Osteoblast (primary cell): ENCODE measurements at regions not wholly inside any gene's neighbourhood (a gene's known extent, or its start where the extent isn't known, plus 50 kb on each side); places are given as distances from the start of the nearest gene placed in this dataset.

Source experiments
- DNase-seq: peaks from one replicate; pipeline ENCODE4 v3.0.0; 2011; ENCODE audit warnings: low spot score, mixed read lengths; ENCODE audit not compliant: insufficient read length; ENCODE audit errors: missing footprints
- H2AFZ ChIP-seq: 2 replicates; pipeline ENCODE4 v1.6.0; 2011; ENCODE audit warnings: mild to moderate bottlenecking, low read length
- H3K27ac ChIP-seq: 2 replicates; pipeline ENCODE4 v1.5.1; 2011; ENCODE audit warnings: mild to moderate bottlenecking, low read depth, low read length, moderate library complexity
- H3K27me3 ChIP-seq: 2 replicates; pipeline ENCODE4 v1.6.0; 2012; ENCODE audit warnings: mild to moderate bottlenecking, control low read depth, inconsistent platforms, low read length, moderate library complexity; ENCODE audit not compliant: insufficient read depth
- H3K36me3 ChIP-seq: 2 replicates; pipeline ENCODE4 v1.5.1; 2011; ENCODE audit warnings: mild to moderate bottlenecking, low read length, control low read depth, moderate library complexity; ENCODE audit not compliant: insufficient read depth
- H3K4me1 ChIP-seq: 2 replicates; pipeline ENCODE4 v1.5.1; 2011; ENCODE audit warnings: mild to moderate bottlenecking, low read length, control low read depth, moderate library complexity; ENCODE audit not compliant: insufficient read depth
- H3K4me2 ChIP-seq: 2 replicates; pipeline ENCODE4 v1.6.0; 2011; ENCODE audit warnings: mild to moderate bottlenecking, low read length; ENCODE audit not compliant: insufficient read depth
- H3K4me3 ChIP-seq: fragments of 200-600 bp; sonication (generic); 3 replicates; pipeline ENCODE4 v1.5.1; 2012; ENCODE audit warnings: mild to moderate bottlenecking, low read length, inconsistent platforms; ENCODE audit not compliant: insufficient read depth
- H3K79me2 ChIP-seq: 2 replicates; pipeline ENCODE4 v1.6.0; 2012; ENCODE audit warnings: mild to moderate bottlenecking, low read length, control low read depth, inconsistent platforms; ENCODE audit not compliant: insufficient read depth
- H3K9me3 ChIP-seq: 2 replicates; pipeline ENCODE4 v1.5.1; 2011; ENCODE audit warnings: low read depth, low read length, control low read depth
- H4K20me1 ChIP-seq: 2 replicates; pipeline ENCODE4 v1.6.0; 2012; ENCODE audit warnings: mild to moderate bottlenecking, low read length, control low read depth; ENCODE audit not compliant: insufficient read depth
- TF ChIP-seq, protein P1 (sequence below): IDR thresholded peaks from 2 replicates; pipeline ENCODE4 v1.5.1; 2011; ENCODE audit warnings: mild to moderate bottlenecking, low read depth, low read length, moderate library complexity; ENCODE audit errors: extremely low read depth

DNA sequence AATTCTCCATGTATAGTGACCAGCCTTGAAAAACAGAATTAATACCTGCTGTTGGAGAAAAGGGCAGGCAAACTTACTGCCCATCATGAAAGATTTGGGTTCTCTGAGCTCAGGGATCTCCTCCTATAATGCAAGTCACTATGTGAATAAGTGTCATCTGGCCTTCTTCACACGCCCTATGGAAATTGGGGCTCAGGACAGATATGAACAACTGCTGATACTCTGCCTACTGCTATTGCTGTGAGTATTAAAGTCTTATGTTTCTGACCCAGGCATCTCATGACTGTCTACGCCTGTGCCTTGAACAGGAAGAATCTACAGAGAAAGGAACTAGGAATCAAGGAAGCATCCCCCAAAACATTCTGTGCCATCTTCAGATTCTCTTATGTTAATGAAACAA is 226.1 kb downstream of the SOD2 start:
- no peak overlapping the region for H2AFZ ChIP-seq
- no peak overlapping the region for H3K4me3 ChIP-seq
- no peak overlapping the region for H3K27ac ChIP-seq
- no peaks in the 10 kb centered on the region for H3K27me3 ChIP-seq
- no peaks in the 10 kb centered on the region for H3K9me3 ChIP-seq
- DNase-seq, result no peak
- H4K20me1 ChIP-seq, result no peaks in the 10 kb centered on the region
- no peaks in the 10 kb centered on the region for H3K79me2 ChIP-seq
- H3K4me2 ChIP-seq, result no peak overlapping the region
- TF ChIP-seq, protein P1, sequence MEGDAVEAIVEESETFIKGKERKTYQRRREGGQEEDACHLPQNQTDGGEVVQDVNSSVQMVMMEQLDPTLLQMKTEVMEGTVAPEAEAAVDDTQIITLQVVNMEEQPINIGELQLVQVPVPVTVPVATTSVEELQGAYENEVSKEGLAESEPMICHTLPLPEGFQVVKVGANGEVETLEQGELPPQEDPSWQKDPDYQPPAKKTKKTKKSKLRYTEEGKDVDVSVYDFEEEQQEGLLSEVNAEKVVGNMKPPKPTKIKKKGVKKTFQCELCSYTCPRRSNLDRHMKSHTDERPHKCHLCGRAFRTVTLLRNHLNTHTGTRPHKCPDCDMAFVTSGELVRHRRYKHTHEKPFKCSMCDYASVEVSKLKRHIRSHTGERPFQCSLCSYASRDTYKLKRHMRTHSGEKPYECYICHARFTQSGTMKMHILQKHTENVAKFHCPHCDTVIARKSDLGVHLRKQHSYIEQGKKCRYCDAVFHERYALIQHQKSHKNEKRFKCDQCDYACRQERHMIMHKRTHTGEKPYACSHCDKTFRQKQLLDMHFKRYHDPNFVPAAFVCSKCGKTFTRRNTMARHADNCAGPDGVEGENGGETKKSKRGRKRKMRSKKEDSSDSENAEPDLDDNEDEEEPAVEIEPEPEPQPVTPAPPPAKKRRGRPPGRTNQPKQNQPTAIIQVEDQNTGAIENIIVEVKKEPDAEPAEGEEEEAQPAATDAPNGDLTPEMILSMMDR, result no peak
- no peaks in the 10 kb centered on the region for H3K36me3 ChIP-seq
- H3K4me1 ChIP-seq, result peaks cover 10% of the 10 kb centered on the region

DNA sequence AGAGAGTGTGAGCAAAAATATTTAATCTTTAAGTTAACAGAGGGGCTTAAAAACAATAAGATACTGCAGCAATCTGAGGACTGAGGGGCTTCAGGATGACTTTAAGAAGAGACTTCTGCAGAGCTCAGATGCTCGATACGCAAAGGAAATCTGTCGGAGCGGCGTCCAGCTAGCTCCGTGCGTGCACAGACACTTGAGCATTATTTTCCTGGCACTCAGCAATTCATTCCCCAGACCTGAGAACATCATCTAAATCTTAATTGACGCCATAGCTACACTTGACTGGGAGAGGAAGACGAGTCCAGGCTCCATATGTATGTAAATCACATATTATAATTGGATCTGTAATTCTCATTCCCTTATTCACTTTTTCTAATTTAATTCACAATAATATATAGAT is 228.2 kb downstream of the SOD2 start:
- Histone ChIP-seq H3K4me3 (no peak overlapping the region), H3K9me3 (no peaks in the 10 kb centered on the region), H3K4me1 (peaks cover 10% of the 10 kb centered on the region), H3K79me2 (no peaks in the 10 kb centered on the region), H2AFZ (no peak overlapping the region), H3K27me3 (no peaks in the 10 kb centered on the region), H3K4me2 (no peak overlapping the region), H3K27ac (no peak overlapping the region), H3K36me3 (no peaks in the 10 kb centered on the region), H4K20me1 (no peaks in the 10 kb centered on the region)
- TF ChIP-seq, protein P1, result no peak
- peak; percentile 32 for DNase-seq

DNA sequence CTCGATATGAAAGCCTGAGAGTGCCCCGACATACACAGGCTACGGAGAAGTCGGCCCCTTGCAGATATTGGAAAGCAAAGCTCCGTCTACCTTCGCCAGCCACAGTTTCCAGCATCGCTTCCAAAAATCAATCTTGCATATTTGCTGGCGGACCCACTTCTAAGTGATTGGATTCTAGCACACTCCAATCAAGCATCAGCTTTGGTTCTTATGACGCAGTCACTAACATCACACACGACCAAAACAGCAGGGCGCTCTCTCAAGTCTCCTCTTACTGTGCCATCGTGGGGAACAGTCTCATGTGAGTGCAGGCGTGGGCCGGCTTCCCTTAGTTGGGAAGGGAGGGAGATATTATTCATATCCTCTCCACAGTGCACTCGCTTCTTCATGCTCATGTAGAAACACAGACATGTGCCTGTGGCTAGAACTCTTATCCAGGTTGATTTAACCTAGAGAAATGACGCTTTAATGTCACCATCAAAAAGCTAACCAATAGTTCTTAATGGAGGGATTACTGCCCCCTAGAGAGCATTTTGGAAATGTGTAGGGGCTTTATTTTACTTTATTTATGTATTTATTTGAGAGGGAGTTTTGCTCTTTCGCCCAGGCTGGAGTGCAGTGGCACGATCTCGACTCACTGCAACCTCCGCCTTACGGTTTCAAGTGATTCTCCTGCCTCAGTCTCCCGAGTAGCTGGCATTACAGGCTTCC is 229.8 kb downstream of the SOD2 start:
- Histone ChIP-seq H3K9me3 (no peaks in the 10 kb centered on the region), H3K79me2 (no peaks in the 10 kb centered on the region), H3K4me1 (peaks cover 10% of the 10 kb centered on the region), H3K36me3 (no peaks in the 10 kb centered on the region), H3K27me3 (no peaks in the 10 kb centered on the region), H2AFZ (no peak overlapping the region), H3K27ac (no peak overlapping the region), H3K4me3 (no peak overlapping the region), H4K20me1 (no peaks in the 10 kb centered on the region), H3K4me2 (no peak overlapping the region)
- DNase-seq, result peak; percentile 59
- TF ChIP-seq, protein P1, result peak; percentile 47

DNA sequence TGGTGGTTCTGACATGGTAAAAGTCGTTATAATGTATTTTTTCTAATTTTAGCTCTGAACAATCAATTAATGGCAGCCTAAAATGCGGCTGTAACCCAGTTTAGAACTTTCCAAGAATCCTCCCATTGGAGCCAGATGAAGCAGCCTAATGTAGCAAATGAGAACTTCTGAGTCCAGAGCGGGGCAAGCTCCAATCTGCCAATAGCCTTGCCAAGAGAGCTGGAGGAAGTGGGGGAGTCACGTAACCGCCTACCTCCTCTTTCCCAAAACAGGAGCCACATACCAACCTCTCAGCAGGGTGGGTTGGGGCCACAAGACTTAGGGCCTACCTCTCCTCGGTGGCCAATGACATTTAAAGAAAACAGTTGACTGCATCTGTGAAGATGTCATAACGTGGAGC is 230.6 kb downstream of the SOD2 start:
- Histone ChIP-seq H3K27me3 (no peaks in the 10 kb centered on the region), H3K27ac (no peak overlapping the region), H2AFZ (no peak overlapping the region), H3K9me3 (no peaks in the 10 kb centered on the region), H3K4me1 (peaks cover 4% of the 10 kb centered on the region), H3K36me3 (no peaks in the 10 kb centered on the region), H3K79me2 (no peaks in the 10 kb centered on the region), H3K4me3 (no peak overlapping the region), H3K4me2 (no peak overlapping the region), H4K20me1 (no peaks in the 10 kb centered on the region)
- TF ChIP-seq, protein P1, result no peak
- DNase-seq, result no peak
